SK-N-SH (cell line): ENCODE measurements at regions not wholly inside any gene's neighbourhood (a gene's known extent, or its start where the extent isn't known, plus 50 kb on each side); places are given as distances from the start of the nearest gene placed in this dataset.

Source experiments
- CTCF ChIA-PET: fragments of 300-600, 350-600 bp; formaldehyde crosslinking; extraction: SDS; loops from one replicate; lab custom pipeline; 2021; lab: Yijun Ruan, JAX
- POLR2A ChIA-PET: fragments of 350-600 bp; sonication (Branson Sonifier 250); formaldehyde crosslinking; extraction: SDS; loops from one replicate; lab custom pipeline; 2020; ENCODE audit warnings: antibody characterized with exemption, inconsistent platforms; lab: Yijun Ruan, JAX
- DNase-seq: peaks from one replicate; pipeline ENCODE4 v3.0.0; 2012
- H2AFZ ChIP-seq: fragments of 200-600 bp; sonication (generic); 2 replicates; pipeline ENCODE4 v1.8.1; 2016; ENCODE audit warnings: antibody characterized with exemption, mild to moderate bottlenecking, low read depth
- H3F3A ChIP-seq: fragments of 200-600 bp; sonication (generic); replicated peaks from 2 replicates; pipeline ENCODE3; 2016; ENCODE audit warnings: antibody characterized with exemption, mild to moderate bottlenecking; ENCODE audit not compliant: insufficient read depth
- H3K27ac ChIP-seq, 2 experiments: fragments of 200-500 bp in 1 of 2; fragments of 200-600 bp in 1 of 2; sonication (Bioruptor generic) in 1 of 2; sonication (generic), shearing (Covaris generic) in 1 of 2; 2 replicates each; pipeline versions ENCODE4 v1.5.1 to v1.6.1; 2014 to 2016; ENCODE audit warnings: low read depth in 2 of 2, inconsistent platforms in 1 of 2, low read length in 1 of 2, mild to moderate bottlenecking in 1 of 2, mixed read lengths in 1 of 2
- H3K27me3 ChIP-seq: fragments of 200-600 bp; sonication (generic), shearing (Covaris generic); 2 replicates; pipeline ENCODE4 v1.6.1; 2016; ENCODE audit warnings: mixed run types; ENCODE audit not compliant: insufficient read depth
- H3K36me3 ChIP-seq, 2 experiments: fragments of 200-500 bp in 1 of 2; fragments of 200-600 bp in 1 of 2; sonication (Bioruptor generic) in 1 of 2; sonication (generic) in 1 of 2; replicated peaks in 1 of 2; 2 replicates each; pipeline versions ENCODE3 to v1.5.1; 2014 to 2016; ENCODE audit warnings: low read length in 1 of 2, mild to moderate bottlenecking in 1 of 2; ENCODE audit not compliant: insufficient read depth in 2 of 2, control insufficient read depth in 1 of 2
- H3K4me1 ChIP-seq, 2 experiments: fragments of 200-500 bp in 1 of 2; fragments of 200-600 bp in 1 of 2; sonication (Bioruptor generic) in 1 of 2; sonication (generic), shearing (Covaris generic) in 1 of 2; 2 replicates each; pipeline versions ENCODE4 v1.5.1 to v1.6.1; 2014 to 2016; ENCODE audit warnings: low read depth in 1 of 2, low read length in 1 of 2, mixed run types in 1 of 2; ENCODE audit not compliant: insufficient read depth in 2 of 2, control insufficient read depth in 1 of 2
- H3K4me2 ChIP-seq: fragments of 200-600 bp; sonication (generic), shearing (Covaris generic); 2 replicates; pipeline ENCODE4 v1.6.1; 2017; ENCODE audit warnings: mixed run types
- H3K4me3 ChIP-seq, 2 experiments: fragments of 200-500 bp in 1 of 2; fragments of 200-600 bp in 1 of 2; sonication (Bioruptor generic) in 1 of 2; sonication (generic), shearing (Covaris generic) in 1 of 2; 2 replicates each; pipeline versions ENCODE4 v1.5.1 to v1.8.1; 2014 to 2016; ENCODE audit warnings: low read depth in 2 of 2, inconsistent platforms in 1 of 2, low read length in 1 of 2, mild to moderate bottlenecking in 1 of 2, mixed read lengths in 1 of 2, moderate library complexity in 1 of 2
- H3K79me2 ChIP-seq: fragments of 200-600 bp; sonication (generic); 2 replicates; pipeline ENCODE4 v1.8.1; 2017; ENCODE audit warnings: mild to moderate bottlenecking; ENCODE audit not compliant: insufficient read depth
- H3K9ac ChIP-seq: fragments of 200-600 bp; sonication (generic); 2 replicates; pipeline ENCODE4 v1.6.1; 2017; ENCODE audit warnings: mixed run types
- H3K9me2 ChIP-seq: fragments of 200-600 bp; sonication (generic); 2 replicates; pipeline ENCODE4 v1.6.1; 2017; ENCODE audit warnings: mixed run types
- H3K9me3 ChIP-seq: fragments of 200-600 bp; sonication (generic); 2 replicates; pipeline ENCODE4 v1.6.1; 2017; ENCODE audit warnings: mixed run types, mild to moderate bottlenecking, moderate library complexity
- H4K20me1 ChIP-seq: fragments of 200-600 bp; sonication (generic); 2 replicates; pipeline ENCODE4 v1.6.1; 2017; ENCODE audit warnings: mild to moderate bottlenecking, mixed run types; ENCODE audit not compliant: insufficient read depth
- EP300 ChIP-seq, 2 experiments: IDR thresholded peaks; 2 replicates each; pipeline versions ENCODE4 v1.4.0 to v1.6.1; 2012; ENCODE audit warnings: borderline replicate concordance in 1 of 2, low read depth in 1 of 2, low read length in 1 of 2
- FOXJ3 ChIP-seq: sonication (generic); formaldehyde crosslinking; IDR thresholded peaks from 2 replicates; pipeline ENCODE4 v1.5.1; 2020; ENCODE audit warnings: mild to moderate bottlenecking, missing genetic modification reagents
- FOXM1 ChIP-seq: IDR thresholded peaks from 2 replicates; pipeline ENCODE4 v1.4.0; 2012; ENCODE audit warnings: low read depth, mild to moderate bottlenecking
- GABPA ChIP-seq: IDR thresholded peaks from 2 replicates; pipeline ENCODE4 v1.4.0; 2012; ENCODE audit warnings: low read depth, mild to moderate bottlenecking
- GATA2 ChIP-seq: sonication (generic); formaldehyde crosslinking; IDR thresholded peaks from 2 replicates; pipeline ENCODE4 v1.5.0; 2020; ENCODE audit warnings: mild to moderate bottlenecking, missing genetic modification reagents
- JUND ChIP-seq: IDR thresholded peaks from 2 replicates; pipeline ENCODE4 v1.4.0; 2012
- MXI1 ChIP-seq: IDR thresholded peaks from 2 replicates; pipeline ENCODE4 v1.6.1; 2012; ENCODE audit warnings: mild to moderate bottlenecking, low read depth, low read length, improper control_type of control experiment
- NFIC ChIP-seq: IDR thresholded peaks from 2 replicates; pipeline ENCODE4 v1.4.0; 2012; ENCODE audit warnings: borderline replicate concordance
- POLR2AphosphoS5 ChIP-seq: IDR thresholded peaks from 2 replicates; pipeline ENCODE4 v1.6.1; 2012; ENCODE audit warnings: low read depth, low read length
- RAD21 ChIP-seq: IDR thresholded peaks from 2 replicates; pipeline ENCODE4 v1.6.1; 2012; ENCODE audit warnings: mild to moderate bottlenecking, low read length
- RCOR1 ChIP-seq: fragments of 150-350 bp; IDR thresholded peaks from 2 replicates; pipeline ENCODE4 v1.6.1; 2017; ENCODE audit warnings: antibody characterized with exemption, low read length
- REST ChIP-seq: IDR thresholded peaks from 2 replicates; pipeline ENCODE4 v1.6.1; 2012; ENCODE audit warnings: mild to moderate bottlenecking, low read depth, low read length, moderate library complexity
- SIN3A ChIP-seq: IDR thresholded peaks from 2 replicates; pipeline ENCODE4 v1.6.1; 2012; ENCODE audit warnings: low read depth, mild to moderate bottlenecking, low read length, moderate library complexity, borderline replicate concordance
- TAF1 ChIP-seq: IDR thresholded peaks from 2 replicates; pipeline ENCODE4 v1.6.1; 2012; ENCODE audit warnings: low read depth, mild to moderate bottlenecking, low read length, moderate library complexity, borderline replicate concordance
- TEAD4 ChIP-seq: IDR thresholded peaks from 2 replicates; pipeline ENCODE4 v1.4.0; 2012; ENCODE audit warnings: mild to moderate bottlenecking, borderline replicate concordance; ENCODE audit not compliant: insufficient read depth
- YY1 ChIP-seq: IDR thresholded peaks from 2 replicates; pipeline ENCODE4 v1.4.0; 2012; ENCODE audit warnings: low read depth, mild to moderate bottlenecking
- WGBS: methylation state at CpG from one replicate; pipeline ENCODE4 v1.1.6; 2017; ENCODE audit warnings: low lambda C conversion rate; 5-methylcytosine and 5-hydroxymethylcytosine counted together
- TF ChIP-seq, protein P1 (sequence below): IDR thresholded peaks from 2 replicates; pipeline ENCODE4 v1.4.0; 2012; ENCODE audit warnings: low read depth, borderline replicate concordance
- TF ChIP-seq, protein P2 (sequence below): IDR thresholded peaks from 2 replicates; pipeline ENCODE4 v1.4.0; 2012; ENCODE audit warnings: low read depth, borderline replicate concordance
- TF ChIP-seq, protein P3 (sequence below): fragments of 200-600 bp; sonication (generic); IDR thresholded peaks from 2 replicates; pipeline ENCODE4 v1.6.1; 2017; ENCODE audit warnings: antibody characterized with exemption, mild to moderate bottlenecking, moderate library complexity

- H3K4me3 ChIP-seq: no peak overlapping the region
- CTCF ChIA-PET: interaction anchor here (0.7 to 11.1 kb wide), 4 partner anchors 119 to 183 kb away, joined by 3 to 176 read pairs (median 3); no protein-coding TSS in a partner anchor
- no peak overlapping the region for H3K4me2 ChIP-seq
- TF ChIP-seq FOXJ3 (no peak), JUND (no peak), TEAD4 (no peak), FOXM1 (no peak), RAD21 (no peak), GABPA (no peak), RCOR1 (no peak), REST (no peak)
- TF ChIP-seq, all 33 proteins: peak for 0
- POLR2A ChIA-PET: no interaction called here
- no peaks in the 10 kb centered on the region for H4K20me1 ChIP-seq
- H2AFZ ChIP-seq: no peak overlapping the region
- H3K4me1 ChIP-seq: peaks cover 0 to 2% of the 10 kb centered on the region in 2 experiments; a peak in 1 of 4 replicates
- 50% methylated on average over 2 of the region's 2 CpGs for whole genome bisulfite sequencing
- H3K9me2 ChIP-seq: no peaks in the 10 kb centered on the region
- no peaks in the 10 kb centered on the region for H3K36me3 ChIP-seq
- peaks cover 20% of the 10 kb centered on the region; the same call in 1 of the 2 replicates for H3K9me3 ChIP-seq
- H3K27ac ChIP-seq: no peak overlapping the region
- DNase-seq: no peak
- H3K79me2 ChIP-seq: no peaks in the 10 kb centered on the region
- no peaks in the 10 kb centered on the region for H3F3A ChIP-seq
- peaks cover 17% of the 10 kb centered on the region; the same call in 1 of the 2 replicates for H3K27me3 ChIP-seq
- H3K9ac ChIP-seq: no peak overlapping the region
Observed at GRCh38 chr7:155188357-155188756, 109.3 kb upstream of the INSIG1 start.

DNA sequence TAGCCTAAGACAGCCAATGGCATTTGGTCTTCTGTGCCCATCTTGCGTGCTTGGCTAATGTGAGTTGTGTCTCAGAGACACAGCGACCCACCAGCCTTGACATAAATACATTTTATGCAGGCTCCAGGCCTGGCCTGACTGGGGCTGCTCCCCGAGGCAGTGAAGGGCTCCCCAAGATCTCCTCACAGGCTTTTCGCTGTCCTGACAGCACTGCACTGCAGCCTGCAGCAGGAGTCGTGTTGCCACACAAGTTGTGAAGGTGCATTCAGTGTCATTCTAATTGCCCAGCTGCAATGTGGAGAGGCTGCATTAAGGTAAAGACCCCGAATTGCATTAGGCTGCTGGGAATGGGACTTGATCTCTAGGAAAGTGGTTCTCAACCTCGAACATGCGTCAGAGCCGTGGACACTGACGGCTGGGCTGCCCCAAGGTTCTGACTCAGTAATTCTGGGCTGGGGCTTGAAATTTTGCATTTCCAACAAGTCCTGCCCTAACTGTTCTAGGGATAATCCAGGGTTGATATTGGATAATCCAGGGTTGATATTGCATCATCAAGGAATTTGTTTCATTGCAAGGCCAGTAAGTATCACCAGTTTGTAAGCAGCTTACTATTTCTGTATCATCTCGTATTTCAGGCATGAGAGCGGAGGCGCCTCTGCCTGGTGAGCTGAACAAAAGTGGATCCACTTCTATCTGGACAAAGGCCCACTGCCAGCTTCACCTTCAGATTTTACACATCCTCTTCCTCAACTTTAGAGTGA, 108.7 kb upstream of the INSIG1 start:
- Histone ChIP-seq H3K9me2 (no peaks in the 10 kb centered on the region), H3K36me3 (no peaks in the 10 kb centered on the region), H3K79me2 (no peaks in the 10 kb centered on the region), H3K9me3 (peaks cover 18% of the 10 kb centered on the region; the same call in 1 of the 2 replicates), H3K4me1 (peaks cover 0 to 2% of the 10 kb centered on the region in 2 experiments; a peak in 1 of 4 replicates), H3K27me3 (peaks cover 19% of the 10 kb centered on the region; the same call in 1 of the 2 replicates), H2AFZ (no peak overlapping the region), H3K4me3 (no peak overlapping the region), H3K9ac (no peak overlapping the region), H3F3A (no peaks in the 10 kb centered on the region), H3K4me2 (no peak overlapping the region), H3K27ac (no peak overlapping the region), H4K20me1 (no peaks in the 10 kb centered on the region)
- CTCF ChIA-PET: interaction anchor here (1.0 to 11.1 kb wide), 25 partner anchors 12 to 390 kb away, joined by 3 to 176 read pairs (median 6); no protein-coding TSS in a partner anchor
- DNase-seq: no peak
- POLR2A ChIA-PET: no interaction called here
- 56% methylated on average over 13 of the region's 13 CpGs for WGBS
- no peak for TF ChIP-seq EP300 (IDR thresholded peaks at IDR 0.05; ENCODE audit: borderline replicate concordance in 1 of 2, low read depth in 1 of 2, low read length in 1 of 2)
- no peak for TF ChIP-seq SIN3A
- no peak for TF ChIP-seq YY1
- no peak for TF ChIP-seq FOXJ3
- TF ChIP-seq GABPA: no peak
- no peak for TF ChIP-seq MXI1
- TF ChIP-seq, protein P1, sequence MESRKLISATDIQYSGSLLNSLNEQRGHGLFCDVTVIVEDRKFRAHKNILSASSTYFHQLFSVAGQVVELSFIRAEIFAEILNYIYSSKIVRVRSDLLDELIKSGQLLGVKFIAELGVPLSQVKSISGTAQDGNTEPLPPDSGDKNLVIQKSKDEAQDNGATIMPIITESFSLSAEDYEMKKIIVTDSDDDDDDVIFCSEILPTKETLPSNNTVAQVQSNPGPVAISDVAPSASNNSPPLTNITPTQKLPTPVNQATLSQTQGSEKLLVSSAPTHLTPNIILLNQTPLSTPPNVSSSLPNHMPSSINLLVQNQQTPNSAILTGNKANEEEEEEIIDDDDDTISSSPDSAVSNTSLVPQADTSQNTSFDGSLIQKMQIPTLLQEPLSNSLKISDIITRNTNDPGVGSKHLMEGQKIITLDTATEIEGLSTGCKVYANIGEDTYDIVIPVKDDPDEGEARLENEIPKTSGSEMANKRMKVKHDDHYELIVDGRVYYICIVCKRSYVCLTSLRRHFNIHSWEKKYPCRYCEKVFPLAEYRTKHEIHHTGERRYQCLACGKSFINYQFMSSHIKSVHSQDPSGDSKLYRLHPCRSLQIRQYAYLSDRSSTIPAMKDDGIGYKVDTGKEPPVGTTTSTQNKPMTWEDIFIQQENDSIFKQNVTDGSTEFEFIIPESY: no peak
- no peak for TF ChIP-seq POLR2AphosphoS5
- TF ChIP-seq, protein P2, sequence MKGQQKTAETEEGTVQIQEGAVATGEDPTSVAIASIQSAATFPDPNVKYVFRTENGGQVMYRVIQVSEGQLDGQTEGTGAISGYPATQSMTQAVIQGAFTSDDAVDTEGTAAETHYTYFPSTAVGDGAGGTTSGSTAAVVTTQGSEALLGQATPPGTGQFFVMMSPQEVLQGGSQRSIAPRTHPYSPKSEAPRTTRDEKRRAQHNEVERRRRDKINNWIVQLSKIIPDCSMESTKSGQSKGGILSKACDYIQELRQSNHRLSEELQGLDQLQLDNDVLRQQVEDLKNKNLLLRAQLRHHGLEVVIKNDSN: no peak
- no peak for TF ChIP-seq GATA2 (CRISPR knock-in tag)
- TF ChIP-seq TAF1: no peak
- TF ChIP-seq, protein P3, sequence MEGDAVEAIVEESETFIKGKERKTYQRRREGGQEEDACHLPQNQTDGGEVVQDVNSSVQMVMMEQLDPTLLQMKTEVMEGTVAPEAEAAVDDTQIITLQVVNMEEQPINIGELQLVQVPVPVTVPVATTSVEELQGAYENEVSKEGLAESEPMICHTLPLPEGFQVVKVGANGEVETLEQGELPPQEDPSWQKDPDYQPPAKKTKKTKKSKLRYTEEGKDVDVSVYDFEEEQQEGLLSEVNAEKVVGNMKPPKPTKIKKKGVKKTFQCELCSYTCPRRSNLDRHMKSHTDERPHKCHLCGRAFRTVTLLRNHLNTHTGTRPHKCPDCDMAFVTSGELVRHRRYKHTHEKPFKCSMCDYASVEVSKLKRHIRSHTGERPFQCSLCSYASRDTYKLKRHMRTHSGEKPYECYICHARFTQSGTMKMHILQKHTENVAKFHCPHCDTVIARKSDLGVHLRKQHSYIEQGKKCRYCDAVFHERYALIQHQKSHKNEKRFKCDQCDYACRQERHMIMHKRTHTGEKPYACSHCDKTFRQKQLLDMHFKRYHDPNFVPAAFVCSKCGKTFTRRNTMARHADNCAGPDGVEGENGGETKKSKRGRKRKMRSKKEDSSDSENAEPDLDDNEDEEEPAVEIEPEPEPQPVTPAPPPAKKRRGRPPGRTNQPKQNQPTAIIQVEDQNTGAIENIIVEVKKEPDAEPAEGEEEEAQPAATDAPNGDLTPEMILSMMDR: no peak
- no peak for TF ChIP-seq NFIC
- no peak for TF ChIP-seq FOXM1
